ENCODE measurements at regions not wholly inside any gene's neighbourhood (a gene's known extent, or its start where the extent isn't known, plus 50 kb on each side); places are given as distances from the start of the nearest gene placed in this dataset.

DNA sequence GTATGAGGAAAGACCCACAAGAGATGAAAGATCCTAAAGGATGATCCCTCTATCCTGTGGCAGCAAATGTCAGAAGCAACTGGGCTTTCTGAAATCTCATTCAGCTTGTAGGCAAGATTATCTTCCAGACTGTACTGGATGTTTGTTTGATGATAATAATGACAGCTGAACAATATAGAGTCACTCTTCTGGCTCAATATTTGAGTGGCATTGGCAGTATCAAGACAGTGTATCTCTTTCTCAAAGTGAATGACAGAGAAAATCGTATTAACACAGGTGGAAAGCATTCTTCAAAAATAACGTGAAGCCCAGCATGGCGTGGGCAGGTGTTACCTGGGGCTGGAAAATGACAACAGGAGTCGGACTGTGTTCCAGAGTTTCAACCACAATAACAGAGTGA lies 114.5 kb downstream of the GPR37 start:
- H3K27ac Mint-ChIP-seq, result no peak overlapping the region; a peak in 1 of 7 replicates
- no peaks in the 10 kb centered on the region for H3K9me3 ChIP-seq (ENCODE audit: control insufficient read depth, low read depth, low read length)
- no peaks in the 10 kb centered on the region for H3K9me3 Mint-ChIP-seq
- no peak overlapping the region for H3K9ac ChIP-seq (ENCODE audit: extremely low read depth, insufficient read length, low read length)
- H2BK12ac ChIP-seq (ENCODE audit: insufficient read length, low read depth, low read length), result no peak overlapping the region
- no peaks in the 10 kb centered on the region for H3K79me1 ChIP-seq (ENCODE audit: insufficient read depth, low read depth, low read length, poor library complexity, severe bottlenecking)
- no peaks in the 10 kb centered on the region for H3K79me2 ChIP-seq (ENCODE audit: insufficient read depth, low read length)
- no peak overlapping the region for H3K4me2 ChIP-seq (ENCODE audit: insufficient read depth, insufficient read length, low read length)
- H3K4me3 Mint-ChIP-seq, result no peak overlapping the region
- no peak overlapping the region for H4K8ac ChIP-seq (replicated peaks; ENCODE audit: insufficient read length, low read depth, low read length)
- H3K4ac ChIP-seq (ENCODE audit: low read depth, low read length), result no peak overlapping the region
- H2AFZ ChIP-seq (ENCODE audit: low read length), result no peak overlapping the region
- H3K27me3 Mint-ChIP-seq (ENCODE audit: low read depth), result no peaks in the 10 kb centered on the region
- no peak overlapping the region for H3K27ac ChIP-seq (ENCODE audit: insufficient read length, low read depth, low read length)
- H4K20me1 ChIP-seq (ENCODE audit: control insufficient read depth, insufficient read depth, insufficient read length), result no peaks in the 10 kb centered on the region
- H3K4me1 ChIP-seq (ENCODE audit: insufficient read depth, low read length), result no peaks in the 10 kb centered on the region
- no peaks in the 10 kb centered on the region for H3K36me3 Mint-ChIP-seq (ENCODE audit: insufficient read depth in 1 of 3, low read depth in 3 of 3)
- H3K56ac ChIP-seq (ENCODE audit: insufficient read length, low read depth, low read length), result no peak overlapping the region
- TF ChIP-seq, protein P1, sequence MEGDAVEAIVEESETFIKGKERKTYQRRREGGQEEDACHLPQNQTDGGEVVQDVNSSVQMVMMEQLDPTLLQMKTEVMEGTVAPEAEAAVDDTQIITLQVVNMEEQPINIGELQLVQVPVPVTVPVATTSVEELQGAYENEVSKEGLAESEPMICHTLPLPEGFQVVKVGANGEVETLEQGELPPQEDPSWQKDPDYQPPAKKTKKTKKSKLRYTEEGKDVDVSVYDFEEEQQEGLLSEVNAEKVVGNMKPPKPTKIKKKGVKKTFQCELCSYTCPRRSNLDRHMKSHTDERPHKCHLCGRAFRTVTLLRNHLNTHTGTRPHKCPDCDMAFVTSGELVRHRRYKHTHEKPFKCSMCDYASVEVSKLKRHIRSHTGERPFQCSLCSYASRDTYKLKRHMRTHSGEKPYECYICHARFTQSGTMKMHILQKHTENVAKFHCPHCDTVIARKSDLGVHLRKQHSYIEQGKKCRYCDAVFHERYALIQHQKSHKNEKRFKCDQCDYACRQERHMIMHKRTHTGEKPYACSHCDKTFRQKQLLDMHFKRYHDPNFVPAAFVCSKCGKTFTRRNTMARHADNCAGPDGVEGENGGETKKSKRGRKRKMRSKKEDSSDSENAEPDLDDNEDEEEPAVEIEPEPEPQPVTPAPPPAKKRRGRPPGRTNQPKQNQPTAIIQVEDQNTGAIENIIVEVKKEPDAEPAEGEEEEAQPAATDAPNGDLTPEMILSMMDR (conservative IDR thresholded peaks at IDR 0.05), result no peak
- no peak overlapping the region for H2BK15ac ChIP-seq (ENCODE audit: low read depth, low read length)
- no peak overlapping the region for H3T11ph ChIP-seq (ENCODE audit: low read length)
- H2BK120ac ChIP-seq (ENCODE audit: low read depth, low read length, poor library complexity, severe bottlenecking), result no peak overlapping the region
- no peaks in the 10 kb centered on the region for H3K4me1 Mint-ChIP-seq
- H2BK20ac ChIP-seq (ENCODE audit: low read depth, low read length, poor library complexity, severe bottlenecking), result no peak overlapping the region
- H4K5ac ChIP-seq (ENCODE audit: insufficient read length, low read depth, low read length), result no peak overlapping the region
- no peak overlapping the region for H3K18ac ChIP-seq (ENCODE audit: insufficient read length, low read depth, low read length)
- no peaks in the 10 kb centered on the region for H3K23me2 ChIP-seq (ENCODE audit: insufficient read length, low read depth, low read length, poor library complexity, severe bottlenecking)
- H2AK5ac ChIP-seq (ENCODE audit: insufficient read length, low read length), result no peak overlapping the region
- no peak for DNase-seq
- no peak overlapping the region for H3K14ac ChIP-seq (ENCODE audit: insufficient read depth, low read length)
- no peak overlapping the region for H2BK5ac ChIP-seq (ENCODE audit: insufficient read length, low read length)
- H3K23ac ChIP-seq (ENCODE audit: insufficient read length, low read depth, low read length), result no peak overlapping the region
- WGBS (ENCODE audit: extremely low coverage, insufficient read length, low lambda C conversion rate), result no CpG with 5 or more reads among the region's 4 CpGs
- H3K27me3 ChIP-seq (ENCODE audit: insufficient read depth, low read length), result no peaks in the 10 kb centered on the region
- no peak overlapping the region for H4K91ac ChIP-seq (ENCODE audit: insufficient read length, low read depth, low read length)

Measured in H9 (cell line).